A673 (cell line): ENCODE measurements at regions not wholly inside any gene's neighbourhood (a gene's known extent, or its start where the extent isn't known, plus 50 kb on each side); places are given as distances from the start of the nearest gene placed in this dataset.
A peak's percentile ranks its signal among the peaks of the same experiment; 100 is the strongest.

Experiments
- BruUV-seq: library from RNA; stranded (reverse); fragments of 400-500 nt; replicated peaks from 2 replicates; lab custom pipeline; 2021; lab: Mats Ljungman, UMichigan
- CTCF ChIA-PET: fragments of 300-600 bp; sonication (Branson Sonifier 250); formaldehyde crosslinking; loops from one replicate; lab custom pipeline; 2022; ENCODE audit warnings: antibody characterized with exemption; lab: Charles Lee
- POLR2A ChIA-PET: fragments of 300-600 bp; sonication (Branson Sonifier 250); formaldehyde crosslinking; loops from one replicate; lab custom pipeline; 2022; ENCODE audit warnings: antibody characterized with exemption; ENCODE audit not compliant: low non-redundant PET; lab: Charles Lee
- DNase-seq: peaks from one replicate; pipeline ENCODE4 v3.0.0-alpha.2; 2015; ENCODE audit warnings: low spot score
- H3K27ac ChIP-seq: fragments of 200-600 bp; sonication (generic); 2 replicates; pipeline ENCODE4 v1.5.1; 2016; ENCODE audit warnings: mixed run types, low read depth, mild to moderate bottlenecking, mixed read lengths, antibody characterized with exemption, low read length; ENCODE audit not compliant: poor library complexity, severe bottlenecking
- H3K27me3 ChIP-seq: fragments of 200-600 bp; sonication (generic); replicated peaks from 2 replicates; pipeline ENCODE4 v1.6.1; 2017; ENCODE audit warnings: mixed run types, low read depth, mild to moderate bottlenecking, mixed read lengths, antibody characterized with exemption, low read length; ENCODE audit not compliant: insufficient read depth, poor library complexity
- H3K36me3 ChIP-seq: fragments of 200-600 bp; sonication (generic); 2 replicates; pipeline ENCODE4 v1.6.1; 2016; ENCODE audit warnings: mixed run types, mild to moderate bottlenecking, mixed read lengths, antibody characterized with exemption, low read length; ENCODE audit not compliant: insufficient read depth, poor library complexity, severe bottlenecking
- H3K4me1 ChIP-seq: fragments of 200-600 bp; sonication (generic); 2 replicates; pipeline ENCODE4 v1.6.1; 2017; ENCODE audit warnings: mixed run types, mild to moderate bottlenecking, mixed read lengths, antibody characterized with exemption, low read length; ENCODE audit not compliant: insufficient read depth, poor library complexity, severe bottlenecking
- H3K4me3 ChIP-seq: fragments of 200-600 bp; sonication (generic); 2 replicates; pipeline ENCODE4 v1.5.1; 2016; ENCODE audit warnings: low read depth, mixed run types, mild to moderate bottlenecking, mixed read lengths, low read length; ENCODE audit not compliant: poor library complexity, severe bottlenecking
- H3K9me3 ChIP-seq: fragments of 200-600 bp; sonication (generic); 2 replicates; pipeline ENCODE4 v1.6.1; 2016; ENCODE audit warnings: mixed run types, low read depth, mild to moderate bottlenecking, mixed read lengths, antibody characterized with exemption, low read length; ENCODE audit not compliant: poor library complexity, severe bottlenecking
- EZH2 ChIP-seq: fragments of 200-600 bp; sonication (generic); IDR thresholded peaks from 2 replicates; pipeline ENCODE4 v1.6.1; 2017; ENCODE audit warnings: borderline replicate concordance, low read depth, mild to moderate bottlenecking, mixed read lengths, antibody characterized with exemption, low read length; ENCODE audit not compliant: poor library complexity, severe bottlenecking
- intact Hi-C: fragments of 100-400 bp; cut with micrococcal nuclease; formaldehyde crosslinking; loops from one replicate; pipeline ENCODE4 v1.10.0; 2022; ENCODE audit not compliant: unreplicated experiment
- TF ChIP-seq, protein P1 (sequence below): fragments of 300-800, 200-600 bp; sonication (generic); conservative IDR thresholded peaks from 2 replicates; pipeline ENCODE4 v1.5.1; 2017; ENCODE audit warnings: low read depth, mild to moderate bottlenecking, antibody characterized with exemption, low read length, moderate library complexity, mixed read lengths

- H3K27me3 ChIP-seq = no peaks in the 10 kb centered on the region
- POLR2A ChIA-PET = no interaction called here
- BruUV-seq = no TSS peak
- CTCF ChIA-PET = no interaction called here
- no peak for DNase-seq
- H3K36me3 ChIP-seq = no peaks in the 10 kb centered on the region
- TF ChIP-seq, protein P1, sequence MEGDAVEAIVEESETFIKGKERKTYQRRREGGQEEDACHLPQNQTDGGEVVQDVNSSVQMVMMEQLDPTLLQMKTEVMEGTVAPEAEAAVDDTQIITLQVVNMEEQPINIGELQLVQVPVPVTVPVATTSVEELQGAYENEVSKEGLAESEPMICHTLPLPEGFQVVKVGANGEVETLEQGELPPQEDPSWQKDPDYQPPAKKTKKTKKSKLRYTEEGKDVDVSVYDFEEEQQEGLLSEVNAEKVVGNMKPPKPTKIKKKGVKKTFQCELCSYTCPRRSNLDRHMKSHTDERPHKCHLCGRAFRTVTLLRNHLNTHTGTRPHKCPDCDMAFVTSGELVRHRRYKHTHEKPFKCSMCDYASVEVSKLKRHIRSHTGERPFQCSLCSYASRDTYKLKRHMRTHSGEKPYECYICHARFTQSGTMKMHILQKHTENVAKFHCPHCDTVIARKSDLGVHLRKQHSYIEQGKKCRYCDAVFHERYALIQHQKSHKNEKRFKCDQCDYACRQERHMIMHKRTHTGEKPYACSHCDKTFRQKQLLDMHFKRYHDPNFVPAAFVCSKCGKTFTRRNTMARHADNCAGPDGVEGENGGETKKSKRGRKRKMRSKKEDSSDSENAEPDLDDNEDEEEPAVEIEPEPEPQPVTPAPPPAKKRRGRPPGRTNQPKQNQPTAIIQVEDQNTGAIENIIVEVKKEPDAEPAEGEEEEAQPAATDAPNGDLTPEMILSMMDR = no peak
- no peak for TF ChIP-seq EZH2
- H3K4me1 ChIP-seq = peaks cover 55% of the 10 kb centered on the region
- H3K4me3 ChIP-seq = no peak overlapping the region
- intact Hi-C loops = no loop called here
- H3K27ac ChIP-seq = no peak overlapping the region
- no peaks in the 10 kb centered on the region for H3K9me3 ChIP-seq
These were observed 187.5 kb upstream of the ECI2 start for GRCh38 chr6:4322846-4323309.

DNA sequence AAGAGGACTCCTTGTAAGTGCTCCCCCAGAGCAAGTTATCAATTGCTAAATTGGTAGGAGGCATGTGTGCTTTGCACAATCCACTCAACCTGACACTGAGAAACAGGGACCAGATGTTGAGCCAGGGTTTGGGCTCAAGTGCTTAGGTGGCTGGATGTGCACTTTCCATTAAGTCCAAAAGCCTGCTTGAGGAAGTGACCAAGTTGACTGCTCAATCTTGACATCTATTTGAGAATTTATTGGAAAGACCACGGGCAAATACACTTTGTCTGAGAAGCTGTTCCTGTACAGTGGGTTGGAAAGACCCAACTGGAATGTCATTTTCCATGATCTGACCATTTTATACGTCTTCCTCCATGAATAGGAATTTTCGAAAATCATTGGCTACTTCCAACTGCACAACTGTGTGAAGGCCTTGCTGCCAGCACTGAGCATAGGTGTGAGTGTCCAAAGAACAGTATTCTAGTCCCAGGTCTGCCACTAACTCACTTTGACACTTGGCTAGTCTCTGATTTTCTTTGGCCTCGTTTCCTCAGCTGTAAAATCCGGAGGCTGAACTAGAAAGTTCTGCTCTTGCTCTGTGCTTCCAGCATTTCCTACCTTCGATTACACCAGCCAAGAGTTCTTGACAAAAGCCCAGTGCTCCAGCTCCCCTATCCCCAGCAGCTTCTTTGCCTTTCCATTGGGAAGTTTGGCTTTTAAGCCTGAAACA lies 186.9 kb upstream of the ECI2 start:
- BruUV-seq = no TSS peak
- Histone ChIP-seq H3K4me3 (no peak overlapping the region), H3K9me3 (no peaks in the 10 kb centered on the region), H3K36me3 (no peaks in the 10 kb centered on the region), H3K27me3 (no peaks in the 10 kb centered on the region), H3K27ac (no peak overlapping the region), H3K4me1 (peaks cover 56% of the 10 kb centered on the region)
- DNase-seq = no peak
- TF ChIP-seq, protein P1 = no peak
- no peak for TF ChIP-seq EZH2
- CTCF ChIA-PET = no interaction called here
- intact Hi-C loops = no loop called here
- POLR2A ChIA-PET = no interaction called here

GRCh38 chr6:4320860-4321259 lies 185.5 kb upstream of the ECI2 start:
- TF ChIP-seq, protein P1 = no peak
- no peak for TF ChIP-seq EZH2
- CTCF ChIA-PET = no interaction called here
- Histone ChIP-seq H3K27ac (peak overlapping the region; percentile 70), H3K9me3 (no peaks in the 10 kb centered on the region), H3K4me3 (no peak overlapping the region), H3K27me3 (no peaks in the 10 kb centered on the region), H3K4me1 (peaks cover 66% of the 10 kb centered on the region), H3K36me3 (no peaks in the 10 kb centered on the region)
- intact Hi-C loops = no loop called here
- POLR2A ChIA-PET = no interaction called here
- peak; percentile 66 for DNase-seq
- BruUV-seq = no TSS peak
